SW 1271 (cell line): ENCODE measurements at regions not wholly inside any gene's neighbourhood (a gene's known extent, or its start where the extent isn't known, plus 50 kb on each side); places are given as distances from the start of the nearest gene placed in this dataset.
"Not testable (repeated sequence)": the region's sequence is repeated elsewhere in the genome, so short reads cannot be mapped to it uniquely, and the experiment has no call there.

Experiments used
- DNase-seq, 2 experiments: peaks; one replicate each; lab custom pipeline; 2025; lab: John Stamatoyannopoulos, UW

GRCh38 chr6:167690167-167690922 lies 136.4 kb upstream of the AFDN start:
- not testable (repeated sequence) for DNase-seq

DNA sequence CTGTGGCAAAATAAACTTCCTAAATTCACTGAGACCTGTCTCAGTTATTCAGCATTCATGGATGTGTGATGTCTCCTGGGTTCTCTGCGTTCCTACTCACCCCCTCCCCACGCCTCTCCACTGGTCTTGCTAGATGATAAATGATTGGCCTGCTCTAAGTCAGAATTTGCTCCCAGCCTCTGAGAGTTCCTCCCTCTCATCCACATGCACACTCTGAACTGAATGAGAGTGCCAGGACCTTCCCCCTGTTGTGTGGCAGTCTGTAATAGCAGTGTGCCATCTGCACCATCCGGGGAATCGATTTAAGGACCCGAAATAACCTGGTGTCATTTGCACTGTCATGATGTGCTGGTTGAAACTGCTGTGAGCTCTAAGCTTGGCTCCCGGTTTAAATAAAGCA lies 135.8 kb upstream of the AFDN start:
- no peak for DNase-seq

DNA sequence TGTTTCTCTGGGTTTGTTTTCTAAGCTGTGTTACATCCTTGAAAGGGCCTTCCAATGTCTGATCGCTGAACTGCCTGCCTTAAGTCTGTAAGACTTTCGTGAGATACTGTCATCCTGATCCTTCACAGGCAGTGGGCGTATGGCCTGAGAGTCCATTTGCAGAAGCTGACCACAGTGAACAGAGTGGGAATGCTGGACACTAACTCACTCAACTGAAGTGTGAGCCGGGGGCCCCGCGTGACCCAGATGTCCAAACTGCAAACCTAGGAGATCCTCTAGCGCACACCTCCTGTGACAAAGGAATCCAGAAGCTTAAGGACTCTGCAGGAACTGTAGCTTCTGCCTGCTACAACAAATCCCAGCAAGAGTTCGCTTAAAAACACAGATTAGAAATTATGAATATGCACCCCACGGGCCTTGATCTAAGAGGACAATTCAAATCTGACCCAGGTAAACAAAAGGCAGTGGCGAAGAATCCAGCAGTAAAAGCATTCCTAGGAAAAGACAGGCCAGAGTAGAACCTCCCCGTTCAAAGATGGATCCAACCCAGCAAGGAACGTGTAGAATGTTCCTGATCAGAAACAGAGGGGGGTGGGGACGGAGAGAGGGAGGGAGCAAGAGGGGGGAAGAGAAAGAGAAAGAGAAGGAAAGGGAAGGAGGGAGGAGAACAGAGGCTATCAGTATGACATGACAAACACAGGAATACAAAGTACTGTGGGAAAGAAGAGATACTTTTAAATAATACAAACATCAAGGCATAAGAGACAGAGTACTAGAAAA lies 135.0 kb upstream of the AFDN start:
- DNase-seq: no peak

DNA sequence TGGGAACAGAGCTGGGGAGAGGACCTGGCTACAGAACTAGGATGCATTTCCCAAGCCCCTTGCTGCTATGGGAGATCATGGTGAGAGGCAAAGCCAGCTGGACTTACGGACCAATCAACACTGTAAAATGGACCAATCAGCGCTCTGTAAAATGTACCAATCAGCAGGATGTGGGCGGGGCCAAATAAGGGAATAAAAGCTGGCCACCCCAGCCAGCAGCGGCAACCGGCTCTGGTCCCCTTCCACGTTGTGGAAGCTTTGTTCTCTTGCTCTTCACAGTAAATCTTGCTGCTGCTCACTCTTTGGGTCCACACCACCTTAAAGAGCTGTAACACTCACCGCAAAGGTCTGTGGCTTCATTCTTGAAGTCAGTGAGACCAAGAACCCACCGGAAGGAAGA lies 133.2 kb upstream of the AFDN start:
- not testable (repeated sequence) for DNase-seq

- no peak for DNase-seq
Measured at GRCh38 chr6:167695831-167696230, 130.9 kb upstream of the AFDN start.

GRCh38 chr6:167696296-167696695 lies 130.4 kb upstream of the AFDN start:
- DNase-seq: no peak

DNA sequence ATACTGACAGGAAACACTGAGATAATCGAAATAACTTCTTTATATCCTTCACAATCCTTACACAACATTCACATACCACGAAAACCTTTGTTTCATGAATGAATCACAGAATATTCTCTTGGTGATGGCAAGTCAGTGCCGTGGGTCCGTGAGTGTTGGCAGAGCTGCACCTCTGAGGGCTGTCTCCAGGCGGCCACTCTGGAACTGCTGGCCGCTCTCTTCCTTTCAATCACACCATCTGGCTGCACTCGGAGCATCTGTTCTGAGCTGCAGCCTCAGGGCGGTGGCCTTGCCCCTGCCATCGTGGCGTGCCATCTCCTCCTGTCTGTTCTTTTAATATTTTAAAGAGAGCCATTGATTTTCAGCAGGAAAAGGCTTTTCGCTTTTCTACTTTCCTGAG lies 129.4 kb upstream of the AFDN start:
- DNase-seq: no peak

DNA sequence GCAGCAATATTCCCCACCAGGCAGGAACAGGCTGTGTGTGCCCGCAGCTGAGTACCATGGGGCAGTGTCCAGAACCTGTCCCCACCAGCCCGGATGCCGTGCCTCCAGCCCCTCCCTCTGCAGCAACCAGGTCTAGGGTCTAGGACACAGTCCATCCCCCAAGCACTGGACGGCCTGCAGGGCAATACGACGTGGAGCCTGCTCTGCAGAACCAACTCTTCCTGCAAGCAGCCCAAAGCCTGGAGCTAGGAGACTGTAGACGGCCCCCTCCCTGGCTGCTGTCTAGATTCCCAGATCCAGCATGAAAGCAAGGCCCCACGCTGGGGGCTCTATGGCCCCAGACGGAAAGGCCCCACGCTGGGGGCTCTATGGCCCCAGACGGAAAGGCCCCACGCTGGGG lies 128.2 kb upstream of the AFDN start:
- no peak for DNase-seq

DNA sequence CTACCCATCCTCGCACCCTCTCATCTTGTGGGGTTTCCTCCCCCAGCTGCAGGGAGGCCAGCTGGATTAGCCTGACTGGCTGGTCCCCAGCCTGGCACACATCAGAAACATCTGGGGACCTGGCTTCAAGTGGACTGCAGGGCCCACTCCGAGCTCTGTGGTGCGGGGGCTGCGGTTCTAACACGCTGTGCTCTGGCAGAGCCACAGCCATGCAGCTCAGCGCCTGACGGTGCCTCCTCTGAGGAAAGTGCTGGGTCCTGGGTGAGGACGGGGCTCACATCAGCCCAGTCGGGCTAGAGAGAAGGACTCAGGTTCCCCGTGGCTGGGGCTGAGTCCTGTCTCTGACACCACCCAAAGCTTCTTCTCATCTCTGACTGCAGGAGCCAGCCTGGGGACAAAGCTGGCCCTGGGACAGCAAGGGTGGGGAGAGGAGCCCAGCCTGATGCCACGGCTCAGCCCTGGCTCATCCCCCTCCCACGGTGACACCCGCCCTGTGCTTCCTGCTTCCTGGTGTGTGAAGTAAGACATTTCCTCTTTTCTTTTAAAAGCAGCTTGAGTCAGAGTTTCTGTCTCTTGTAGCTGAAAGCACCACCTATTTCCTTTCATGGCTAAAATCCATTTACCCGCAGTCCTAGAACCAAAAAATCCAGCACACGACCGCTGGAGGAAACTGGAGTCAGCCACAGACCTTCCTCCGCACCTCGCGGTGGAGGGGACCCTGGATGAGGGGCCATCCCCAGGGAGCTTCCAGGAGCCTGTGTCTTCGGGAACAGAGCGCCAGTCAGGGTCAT lies 127.4 kb upstream of the AFDN start:
- DNase-seq: peak in 1 of 2 experiments; percentile 5

GRCh38 chr6:167700199-167700598 lies 126.5 kb upstream of the AFDN start:
- DNase-seq: no peak

- DNase-seq: no peak
Measured at GRCh38 chr6:167701010-167701409, 125.7 kb upstream of the AFDN start.

DNA sequence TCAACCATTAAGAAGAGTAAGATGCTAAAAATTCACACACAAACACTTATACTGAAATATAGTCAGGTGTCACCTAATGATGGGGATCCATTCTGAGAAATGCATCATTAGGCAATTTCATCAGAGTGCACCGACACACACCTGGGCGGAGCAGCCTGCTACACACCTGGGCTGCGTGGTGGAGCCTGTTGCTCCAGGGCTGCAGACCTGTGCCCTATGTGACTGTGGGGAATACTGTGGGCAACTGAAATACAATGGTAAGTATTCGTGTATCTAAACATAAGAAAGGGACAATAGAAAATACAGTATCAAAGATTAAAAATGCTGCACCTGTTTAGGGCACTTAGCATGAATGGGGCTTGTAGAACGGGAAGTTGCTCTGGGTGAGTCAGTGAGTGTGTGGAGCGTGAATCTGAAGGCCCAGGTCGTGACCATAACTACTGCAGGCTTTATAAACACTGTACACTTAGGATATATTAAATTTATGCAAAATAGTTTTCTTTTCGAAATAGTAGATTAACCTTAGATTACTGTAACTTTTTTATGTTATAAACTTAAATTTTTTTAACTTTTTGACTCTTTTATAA lies 124.4 kb upstream of the AFDN start:
- DNase-seq: no peak

- DNase-seq: no peak
Measured at GRCh38 chr6:167703347-167703746, 123.4 kb upstream of the AFDN start.

GRCh38 chr6:167703781-167704180 lies 122.9 kb upstream of the AFDN start:
- no peak for DNase-seq

DNA sequence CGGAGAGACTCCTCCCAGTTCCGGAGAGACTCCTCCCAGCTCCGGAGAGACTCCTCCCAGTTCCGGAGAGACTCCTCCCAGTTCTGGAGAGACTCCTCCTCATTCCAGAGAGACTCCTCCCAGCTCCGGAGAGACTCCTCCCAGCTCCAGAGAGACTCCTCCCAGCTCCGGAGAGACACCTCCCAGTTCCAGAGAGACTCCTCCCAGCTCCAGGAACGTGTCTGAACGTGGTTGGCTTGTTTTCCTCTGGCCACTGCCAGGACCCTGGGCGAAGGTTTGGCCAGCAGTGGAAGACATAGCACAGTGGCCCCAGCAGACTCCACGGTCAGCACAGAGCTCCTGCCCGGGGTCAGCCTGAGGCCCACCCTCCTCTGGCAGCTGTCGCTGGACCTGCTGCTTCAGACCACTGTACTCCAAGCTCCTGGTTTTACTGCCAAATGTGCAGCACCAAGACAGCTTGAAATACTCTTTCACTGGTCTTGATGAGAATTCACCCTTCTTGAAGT lies 122.3 kb upstream of the AFDN start:
- DNase-seq: no peak

DNA sequence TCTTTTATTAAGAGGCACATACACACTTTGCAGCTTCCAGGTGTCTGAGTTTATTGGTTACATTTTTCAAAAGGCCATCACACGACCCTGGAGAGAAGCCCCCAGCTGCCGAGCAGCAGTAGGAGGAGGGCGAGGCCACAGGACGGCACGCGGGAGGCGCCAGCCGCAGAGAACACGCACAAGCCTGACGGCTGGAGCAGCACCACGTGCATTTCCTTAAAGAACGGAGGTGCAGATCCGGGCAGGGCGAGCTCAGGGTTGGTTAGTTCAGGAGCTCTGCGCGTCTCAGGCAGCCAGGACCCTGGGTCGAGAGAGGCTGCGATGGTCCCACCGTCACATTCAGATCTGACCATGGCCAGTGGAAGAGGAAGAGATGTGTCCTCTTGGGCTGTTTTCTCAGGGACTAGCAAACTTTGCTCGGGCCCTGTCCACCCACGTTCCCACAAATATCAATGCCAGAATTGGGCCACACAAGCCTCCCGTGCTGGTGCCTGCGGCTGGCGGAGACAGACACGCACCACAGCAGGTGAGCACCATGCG lies 121.4 kb upstream of the AFDN start:
- no peak for DNase-seq

- DNase-seq: no peak
Measured at GRCh38 chr6:167706313-167707109, 120.2 kb upstream of the AFDN start.

- no peak for DNase-seq
Measured at GRCh38 chr6:167707686-167708500, 118.8 kb upstream of the AFDN start.

DNA sequence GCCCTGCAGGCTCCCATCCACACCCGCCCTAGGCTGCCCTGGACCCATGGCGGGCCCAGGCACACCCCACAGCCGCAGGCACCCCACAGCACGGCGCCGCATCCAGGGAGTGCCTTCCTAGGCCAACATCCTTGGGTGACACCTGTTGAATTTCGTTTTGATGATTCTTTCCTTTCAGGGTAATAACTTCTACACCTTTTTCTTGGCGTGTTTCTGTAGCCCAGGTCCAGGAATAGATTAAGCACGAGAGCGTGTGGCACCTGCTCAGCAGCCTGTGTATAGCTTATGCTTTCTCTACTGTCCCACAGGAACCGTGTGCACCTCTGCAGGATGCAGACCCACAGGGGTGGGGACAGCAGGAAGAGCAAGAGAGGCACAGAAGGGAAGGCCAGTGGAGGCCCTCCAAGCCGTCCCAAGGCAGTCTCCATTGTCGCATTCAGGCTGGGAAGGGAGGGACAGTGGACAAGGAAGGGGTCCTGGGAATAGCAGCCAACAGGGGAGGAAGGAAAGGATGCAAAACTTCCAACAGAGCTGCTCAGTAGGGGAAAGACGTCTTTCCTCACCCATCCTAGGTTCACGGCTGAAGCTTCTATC lies 118.1 kb upstream of the AFDN start:
- no peak for DNase-seq

- no peak for DNase-seq
Measured at GRCh38 chr6:167709196-167709595, 117.5 kb upstream of the AFDN start.
